GM12891 (cell line): ENCODE measurements at regions not wholly inside any gene's neighbourhood (a gene's known extent, or its start where the extent isn't known, plus 50 kb on each side); places are given as distances from the start of the nearest gene placed in this dataset.

Source experiments
- POLR2A ChIP-seq: IDR thresholded peaks from 2 replicates; pipeline ENCODE4 v1.6.1; 2011; ENCODE audit warnings: low read depth, low read length, control low read depth
- SPI1 ChIP-seq: IDR thresholded peaks from 2 replicates; pipeline ENCODE4 v1.6.1; 2011; ENCODE audit warnings: low read depth, low read length, control low read depth
- TAF1 ChIP-seq: IDR thresholded peaks from 2 replicates; pipeline ENCODE4 v1.6.1; 2011; ENCODE audit warnings: low read depth, low read length, control low read depth

DNA sequence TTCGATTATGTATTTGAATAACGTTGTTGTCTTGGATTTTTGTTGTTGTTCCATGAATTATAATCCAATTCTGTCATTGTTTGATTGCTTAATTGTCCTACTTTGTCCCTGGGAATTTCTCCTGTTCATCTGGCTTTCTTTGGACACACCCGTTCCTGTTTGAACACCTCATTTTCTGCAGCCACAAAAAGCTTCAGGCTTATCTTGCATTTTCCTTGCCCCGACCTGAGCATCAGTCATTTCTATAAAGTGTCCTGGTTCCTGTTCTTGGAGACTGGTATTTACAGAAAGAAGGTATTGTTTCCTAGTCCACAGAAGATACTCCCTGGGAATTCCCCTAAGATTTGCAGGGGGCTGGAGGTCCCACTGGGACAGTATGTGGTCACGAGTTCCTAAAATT lies 731.8 kb upstream of the ARGLU1 start:
- TF ChIP-seq SPI1 (no peak), POLR2A (no peak), TAF1 (no peak)
